GM19035 (cell line): ENCODE measurements at regions not wholly inside any gene's neighbourhood (a gene's known extent, or its start where the extent isn't known, plus 50 kb on each side); places are given as distances from the start of the nearest gene placed in this dataset.

Experiments
- ATAC-seq: cut with Tn5 transposase; IDR thresholded peaks from one replicate; pipeline ENCODE4 v1.9.1; 2021; ENCODE audit not compliant: unreplicated experiment

DNA sequence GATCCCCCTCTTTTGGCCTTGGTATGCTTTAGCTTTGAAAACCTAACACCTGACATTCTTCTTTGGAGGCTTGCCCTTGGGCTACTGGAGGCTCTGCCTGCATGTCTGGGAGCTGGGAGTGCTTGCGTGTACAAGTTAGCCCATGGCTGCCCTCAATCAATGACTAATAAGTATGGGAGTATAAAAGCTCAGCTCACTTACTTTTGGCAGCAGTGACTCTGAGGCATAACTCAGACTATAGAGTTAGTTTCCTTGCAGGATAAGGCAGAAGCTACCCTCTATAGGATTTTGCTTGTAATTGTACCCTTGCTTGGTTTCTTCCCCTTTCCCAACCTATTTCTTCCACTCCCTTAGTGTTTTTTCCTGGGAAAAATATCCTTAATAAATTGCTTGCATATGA is 247.9 kb downstream of the PPP1R2C start:
- ATAC-seq: no peak

DNA sequence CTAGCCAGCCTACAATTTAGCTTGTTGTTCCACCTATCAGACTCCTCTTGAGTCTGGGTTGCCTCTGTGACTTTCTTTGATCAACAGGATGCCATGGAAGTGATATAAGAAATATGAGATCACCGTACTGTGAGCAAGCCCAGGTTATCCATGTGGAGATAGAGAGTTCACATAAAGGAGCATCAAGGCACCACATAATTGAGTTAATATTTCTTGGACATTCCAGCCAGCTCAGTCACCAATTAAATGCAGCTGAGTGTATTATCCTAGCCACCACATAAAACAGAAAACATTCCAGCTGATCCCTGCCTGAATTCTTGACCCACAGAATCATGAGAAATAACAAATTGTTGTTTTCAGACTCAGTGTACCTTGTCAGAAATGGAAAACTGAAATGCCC is 253.6 kb downstream of the PPP1R2C start:
- no peak for ATAC-seq

DNA sequence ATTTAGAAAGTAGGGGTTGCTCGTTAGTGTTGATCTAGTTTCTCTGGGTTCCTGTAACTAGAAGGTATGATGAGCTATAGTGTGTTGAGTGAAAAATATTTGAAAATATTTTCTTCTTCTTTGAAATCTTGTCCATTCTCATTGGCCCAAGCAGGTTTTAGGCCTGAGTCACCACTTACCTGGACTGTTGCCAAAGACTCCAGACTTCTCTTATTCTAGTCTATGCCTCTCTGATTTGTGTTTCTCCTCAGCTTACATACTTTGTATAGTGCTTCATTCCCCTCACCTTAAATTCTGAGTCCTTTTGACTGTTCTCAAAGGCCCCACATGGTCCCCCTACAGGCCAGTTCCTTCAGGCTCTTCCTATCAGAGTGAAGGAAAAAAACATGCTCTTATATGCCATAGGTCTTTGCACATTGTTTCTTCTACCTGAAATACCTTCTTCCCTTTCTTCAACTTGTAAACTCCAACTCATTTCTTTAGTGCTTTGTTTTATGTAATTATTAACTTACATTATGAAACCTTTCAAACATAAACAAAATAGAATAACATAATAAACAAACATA is 258.2 kb downstream of the PPP1R2C start:
- no peak for ATAC-seq

DNA sequence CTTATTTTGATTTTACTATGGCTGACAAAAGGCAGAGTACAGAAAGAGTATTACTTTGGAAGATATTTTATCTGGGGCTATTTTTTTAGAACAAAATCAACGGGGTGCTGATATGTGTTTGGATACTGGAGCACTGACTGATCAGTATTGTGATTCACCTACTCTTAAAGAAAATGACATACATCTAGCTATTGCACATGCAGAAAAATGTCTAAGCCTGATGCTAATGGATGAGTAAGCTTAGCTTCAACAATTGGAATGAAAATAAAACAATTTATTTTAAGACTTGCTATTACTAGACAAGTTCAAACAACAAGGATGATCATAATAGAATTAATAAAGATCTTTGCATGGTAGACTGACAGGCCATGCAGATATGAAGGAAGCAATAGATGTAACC is 262.0 kb downstream of the PPP1R2C start:
- ATAC-seq: no peak

DNA sequence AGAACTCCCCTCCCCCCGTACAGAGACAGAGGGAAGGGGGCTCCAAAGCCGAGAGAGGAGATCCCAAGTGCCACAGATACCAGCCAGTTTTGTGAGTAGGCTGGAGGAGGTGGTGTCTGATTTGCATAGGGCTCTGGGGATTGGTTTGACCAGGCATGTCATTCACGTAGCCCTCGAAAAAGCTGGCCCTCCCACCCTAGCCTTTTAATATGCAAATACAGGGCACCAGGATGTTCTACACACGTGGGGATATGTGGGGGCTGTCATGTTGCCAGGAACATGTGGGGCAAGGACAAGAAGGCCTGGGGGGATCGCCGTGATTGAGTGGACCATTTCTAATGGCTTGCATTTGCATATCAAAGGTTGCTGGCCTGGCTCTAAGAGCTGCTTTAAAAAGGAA is 272.9 kb downstream of the PPP1R2C start:
- no peak for ATAC-seq

DNA sequence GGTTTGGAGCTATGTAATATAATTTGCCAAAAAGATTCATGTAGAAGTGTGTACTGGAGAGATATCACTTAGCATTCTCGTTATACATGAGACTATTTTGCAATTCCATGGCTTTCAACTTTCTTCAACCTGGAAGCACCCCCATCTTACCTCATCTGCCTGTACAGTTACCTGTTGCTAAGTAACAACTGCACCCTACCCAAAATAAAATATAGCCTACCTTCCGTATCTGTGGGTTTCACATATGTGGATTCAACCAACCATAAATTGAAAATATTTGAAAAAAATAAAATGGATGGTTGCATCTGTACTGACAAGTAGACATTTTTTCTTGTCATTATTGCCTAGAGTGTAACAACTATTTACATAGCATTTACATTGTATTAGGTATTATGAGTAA is 278.3 kb downstream of the PPP1R2C start:
- ATAC-seq: no peak

DNA sequence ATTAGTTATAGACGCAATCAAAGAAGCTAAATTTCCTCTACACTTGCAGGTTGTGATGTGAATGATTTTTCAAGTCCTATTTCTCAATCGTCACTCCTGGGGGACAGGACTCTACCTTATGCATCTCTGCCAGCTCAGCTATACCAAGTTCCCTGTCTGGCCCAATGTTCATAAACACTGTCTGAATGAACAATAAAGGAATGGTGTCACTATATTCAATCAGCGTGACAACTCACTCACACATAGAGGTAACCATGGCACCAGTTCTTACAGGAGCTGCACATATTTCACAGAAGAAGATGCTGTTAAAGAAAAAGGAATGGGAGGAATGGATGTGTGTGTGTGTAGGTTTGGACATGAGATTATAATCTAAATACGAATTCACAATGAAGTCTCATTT is 280.6 kb downstream of the PPP1R2C start:
- ATAC-seq: no peak

DNA sequence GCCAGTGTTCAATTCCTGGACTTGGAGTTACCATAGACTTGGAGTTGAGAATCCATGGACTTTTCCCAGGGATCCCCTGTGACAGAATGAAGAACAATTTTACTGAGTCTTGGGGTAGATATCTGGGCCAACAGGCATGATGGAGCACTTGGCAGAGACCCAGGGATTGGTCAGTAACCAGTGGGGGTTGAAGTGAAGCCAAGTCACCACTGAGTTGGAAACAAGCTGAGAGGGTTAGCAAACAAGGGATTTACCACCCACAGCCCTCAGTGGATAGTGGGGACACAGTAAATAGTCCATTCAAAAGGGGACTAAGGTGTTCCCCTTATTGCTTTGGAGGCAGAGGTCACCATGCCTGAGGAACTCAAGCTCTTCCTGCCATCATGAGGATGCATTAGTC is 281.7 kb downstream of the PPP1R2C start:
- no peak for ATAC-seq

DNA sequence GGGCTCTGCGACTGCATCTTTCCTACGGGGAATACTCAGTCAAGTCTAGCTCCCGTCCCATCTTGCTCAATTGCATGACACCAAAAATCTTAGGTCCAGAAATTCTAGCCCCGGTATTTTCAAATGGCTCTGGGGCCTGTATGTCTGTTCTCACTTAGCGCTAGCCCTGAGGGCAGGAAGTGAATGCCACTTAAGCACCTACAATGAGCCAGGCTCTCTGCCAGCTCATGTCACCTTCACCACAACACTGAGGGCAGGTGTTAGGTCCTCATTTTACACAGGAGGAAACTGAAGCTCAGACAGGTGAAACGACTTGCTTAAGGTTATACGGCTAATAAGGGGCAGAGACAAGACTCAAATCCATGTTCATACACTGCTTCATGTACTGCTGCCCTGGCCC is 282.8 kb downstream of the PPP1R2C start:
- no peak for ATAC-seq

DNA sequence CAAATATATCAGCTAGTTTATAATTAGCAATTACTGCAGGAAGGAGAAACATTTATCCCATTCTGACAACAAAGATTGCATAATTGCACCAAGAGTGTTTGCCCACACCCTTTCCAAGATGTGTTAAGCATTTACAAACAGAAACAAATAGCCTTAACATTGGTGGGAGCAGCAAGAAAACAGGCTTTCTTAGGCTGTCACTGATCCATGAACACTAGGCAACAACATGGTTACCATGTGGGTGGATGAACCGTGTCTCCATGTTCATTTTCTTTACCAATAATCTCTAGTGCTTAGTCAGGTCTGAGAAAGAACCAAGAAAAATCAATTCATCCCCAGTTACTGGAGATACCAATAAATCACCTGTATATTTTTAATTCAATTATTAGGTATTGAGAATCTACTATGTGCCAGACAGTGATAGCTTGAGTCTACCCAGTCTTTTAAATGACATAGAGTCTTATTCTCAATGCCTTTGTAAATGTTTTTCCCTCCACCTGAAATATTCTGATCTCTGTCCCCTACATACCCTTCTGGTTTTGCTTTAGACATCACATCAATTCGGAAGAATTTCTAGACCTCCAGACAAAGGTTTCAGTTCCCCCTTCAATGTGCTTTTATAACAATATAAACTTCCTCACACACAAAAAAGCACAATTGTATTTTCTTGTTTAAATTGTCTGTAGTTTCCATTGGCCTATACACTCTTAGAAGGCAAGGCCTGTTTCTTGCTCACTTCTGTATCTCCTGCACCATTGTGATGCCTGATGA is 286.6 kb downstream of the PPP1R2C start:
- ATAC-seq: no peak

DNA sequence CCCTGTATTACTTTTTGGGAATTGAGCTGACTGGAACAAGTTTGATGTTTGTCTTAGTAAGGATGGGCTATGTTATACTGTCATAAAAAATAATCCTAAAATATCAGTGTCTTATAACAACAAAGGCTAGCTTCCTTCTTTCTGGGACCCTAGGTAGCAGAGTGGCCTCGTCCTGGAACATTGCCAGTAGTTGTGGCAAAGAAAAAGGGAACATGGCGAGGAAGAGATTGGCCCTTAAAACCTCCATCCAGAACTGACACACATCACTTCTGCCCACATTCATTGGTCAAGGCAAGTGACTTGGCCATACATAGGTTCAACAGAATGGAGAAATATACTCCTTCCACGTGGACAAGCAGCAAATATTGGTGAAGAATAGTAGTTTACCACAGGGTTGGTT is 287.9 kb downstream of the PPP1R2C start:
- no peak for ATAC-seq

DNA sequence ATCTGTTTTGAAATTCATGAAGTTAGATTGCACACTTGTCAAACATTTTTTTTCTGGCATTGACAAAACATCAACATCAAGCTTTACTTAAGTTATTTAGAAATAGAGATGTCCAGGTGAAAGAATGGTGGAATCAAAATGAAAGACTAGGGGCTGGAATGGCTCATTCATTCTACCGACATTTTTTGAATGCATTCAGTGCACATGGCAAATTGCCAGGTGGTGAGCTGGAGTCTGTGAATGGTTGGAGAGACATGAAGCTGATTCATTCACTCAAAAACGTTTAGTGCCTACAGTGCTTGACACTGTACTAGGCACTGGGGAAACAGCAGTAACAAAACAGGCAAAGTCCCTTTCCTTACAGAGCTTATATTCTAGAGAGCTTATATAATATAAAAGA is 292.4 kb downstream of the PPP1R2C start:
- no peak for ATAC-seq

DNA sequence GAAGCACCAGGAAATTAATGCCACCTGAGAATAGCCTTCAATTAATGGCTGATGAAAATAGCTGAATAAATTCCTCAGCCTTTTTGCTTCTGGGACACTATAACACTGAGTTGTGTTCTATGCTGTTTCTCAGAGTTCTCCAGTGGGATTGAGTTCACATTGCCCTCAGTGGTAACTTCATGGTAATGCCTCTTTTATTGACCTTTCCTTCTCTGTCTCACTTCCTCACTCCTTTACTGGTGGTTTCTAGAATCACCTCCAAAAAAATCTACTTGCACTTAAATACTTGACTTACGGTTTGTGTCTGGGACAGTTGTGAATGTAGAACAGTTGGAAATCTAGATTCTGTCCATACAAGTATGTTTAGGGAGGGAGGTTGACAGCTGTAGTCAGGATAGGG is 293.7 kb downstream of the PPP1R2C start:
- ATAC-seq: no peak

DNA sequence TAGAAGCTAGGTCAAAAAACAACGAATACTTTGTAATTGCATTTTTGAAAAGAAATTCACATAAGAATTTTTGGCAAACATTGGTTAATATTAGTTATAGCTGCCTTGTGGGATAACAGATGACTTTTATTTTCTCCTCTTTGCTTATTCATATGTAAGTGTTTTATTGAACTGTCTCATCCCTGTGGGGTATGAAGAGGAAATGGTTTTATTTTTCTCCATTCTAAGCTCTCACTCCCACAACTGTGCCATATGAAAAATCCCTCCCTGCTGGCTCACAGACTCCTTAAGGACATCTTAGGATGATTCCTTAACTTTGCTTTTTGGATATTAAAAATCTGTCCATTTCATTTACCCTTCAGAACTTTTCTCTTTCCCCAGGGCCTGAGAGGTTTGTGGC is 300.6 kb downstream of the PPP1R2C start:
- no peak for ATAC-seq

DNA sequence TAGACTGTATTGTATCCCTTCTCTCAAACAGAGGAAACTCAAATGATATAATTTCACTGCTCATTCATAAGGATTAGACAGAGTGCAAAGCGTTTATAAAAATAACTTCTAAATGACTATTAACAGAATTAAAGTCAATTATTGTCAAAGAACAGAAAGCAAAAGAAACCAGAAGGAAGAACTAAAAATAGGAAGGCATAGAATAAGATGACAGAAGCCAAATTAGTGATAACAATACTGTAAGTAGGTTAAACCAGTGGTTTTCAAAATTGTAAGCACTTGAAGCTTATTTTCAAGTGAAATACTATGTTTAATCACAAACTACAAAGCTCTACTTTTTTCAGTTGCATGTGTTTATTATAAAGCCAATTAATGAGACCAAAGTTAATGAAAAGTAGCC is 305.2 kb downstream of the PPP1R2C start:
- ATAC-seq: no peak

DNA sequence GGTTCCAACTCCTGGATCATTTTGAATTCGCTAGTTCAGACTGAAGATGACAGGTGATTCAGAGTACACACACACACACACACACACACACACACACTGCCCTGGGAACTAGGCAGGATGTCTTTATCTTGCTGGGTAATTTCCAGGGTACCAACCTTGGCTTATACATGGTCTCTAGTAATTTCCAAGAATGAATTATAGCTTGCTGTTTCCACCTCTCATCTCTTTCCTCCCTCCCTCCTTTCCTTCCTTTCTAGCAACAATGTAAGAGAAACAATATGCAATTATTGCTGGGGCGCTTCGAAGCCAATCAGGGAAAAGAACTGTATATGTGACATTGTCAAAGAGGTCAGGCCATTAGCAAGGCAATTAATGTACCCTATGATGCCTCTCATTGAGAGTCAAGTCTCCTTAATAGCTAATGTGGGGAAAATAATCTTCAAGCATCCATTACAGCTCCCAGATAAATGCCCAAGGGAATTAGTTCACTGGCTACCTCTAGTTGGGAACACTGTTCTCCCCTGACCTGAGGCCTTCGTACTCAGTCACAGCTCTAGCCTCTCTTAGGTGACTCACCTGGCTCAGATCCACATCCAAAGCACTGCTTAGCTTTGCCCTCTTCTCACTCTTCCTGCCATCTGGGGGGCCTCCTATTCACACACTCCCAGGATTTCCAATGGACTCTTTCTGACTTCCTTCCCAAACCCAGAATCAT is 311.5 kb downstream of the PPP1R2C start:
- ATAC-seq: no peak

DNA sequence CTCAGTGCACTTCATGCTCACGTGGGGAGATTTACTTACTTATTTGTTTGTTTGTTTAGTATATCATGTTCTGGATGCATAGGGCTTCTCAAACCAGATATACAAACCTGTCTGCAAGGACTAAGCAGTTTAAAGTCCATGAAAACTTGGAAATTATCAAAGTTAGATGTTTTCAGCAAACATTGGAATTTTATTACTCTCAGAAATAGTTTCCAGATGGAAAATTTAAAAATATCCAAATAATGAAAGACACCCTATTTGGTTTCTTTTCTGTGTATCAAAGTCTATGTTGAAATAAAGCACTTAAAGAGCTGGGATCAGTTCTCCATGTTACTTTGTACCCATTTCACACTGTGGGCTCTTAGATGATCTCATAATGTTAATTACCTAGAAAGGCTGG is 312.1 kb downstream of the PPP1R2C start:
- no peak for ATAC-seq

DNA sequence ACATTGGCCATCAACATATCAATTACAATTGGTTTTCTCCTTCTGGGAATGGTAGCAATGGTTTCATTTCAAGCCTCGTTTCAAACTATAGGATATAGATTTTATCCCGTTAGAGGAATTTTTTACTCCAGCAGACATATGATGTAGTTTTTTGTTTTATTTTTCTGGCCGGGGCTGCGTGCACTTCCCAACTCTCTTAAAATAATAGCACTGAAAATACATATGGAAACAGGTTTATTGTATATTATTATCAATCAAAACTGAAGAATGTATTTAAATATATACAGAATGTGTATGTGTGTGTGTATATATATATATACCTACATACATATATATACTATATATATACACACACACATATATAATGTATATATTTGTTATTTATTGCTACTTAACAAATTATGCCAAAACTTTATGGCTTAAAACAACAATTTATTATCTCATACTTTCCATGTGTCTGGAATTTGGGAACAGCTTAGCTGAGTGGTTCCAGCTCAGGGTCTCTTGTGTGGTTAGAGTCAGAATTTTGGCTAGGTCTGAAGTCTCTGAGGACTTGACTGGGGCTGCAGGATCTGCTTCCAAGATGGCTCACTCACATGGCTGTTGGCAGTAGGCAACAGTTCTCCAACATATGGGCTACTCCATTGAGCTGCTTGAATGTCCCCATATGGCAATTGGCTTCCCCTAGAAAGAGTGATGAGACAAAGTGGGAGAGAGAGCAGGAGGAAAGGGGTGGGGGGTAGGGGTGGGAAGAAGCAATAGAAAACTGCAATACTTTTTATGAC is 314.1 kb downstream of the PPP1R2C start:
- no peak for ATAC-seq

DNA sequence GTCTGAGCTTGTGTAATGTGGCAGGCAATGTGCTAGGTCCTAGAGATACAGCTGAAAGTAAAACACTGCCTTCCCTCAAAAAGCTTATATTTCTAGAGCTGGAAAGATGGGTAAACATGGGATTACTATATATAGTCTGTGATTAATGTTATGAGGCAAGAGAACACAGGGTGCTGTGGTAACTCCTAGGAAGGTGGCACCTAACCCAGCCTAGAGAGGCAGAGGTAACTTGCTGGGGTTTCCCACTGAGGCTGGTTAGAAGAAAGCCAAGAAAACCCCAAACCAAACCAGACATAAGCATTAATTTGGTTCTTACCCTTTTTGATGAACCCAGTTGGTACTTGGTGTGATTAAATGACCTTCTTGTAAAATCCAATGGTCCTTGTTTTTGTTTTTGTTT is 315.0 kb downstream of the PPP1R2C start:
- no peak for ATAC-seq

DNA sequence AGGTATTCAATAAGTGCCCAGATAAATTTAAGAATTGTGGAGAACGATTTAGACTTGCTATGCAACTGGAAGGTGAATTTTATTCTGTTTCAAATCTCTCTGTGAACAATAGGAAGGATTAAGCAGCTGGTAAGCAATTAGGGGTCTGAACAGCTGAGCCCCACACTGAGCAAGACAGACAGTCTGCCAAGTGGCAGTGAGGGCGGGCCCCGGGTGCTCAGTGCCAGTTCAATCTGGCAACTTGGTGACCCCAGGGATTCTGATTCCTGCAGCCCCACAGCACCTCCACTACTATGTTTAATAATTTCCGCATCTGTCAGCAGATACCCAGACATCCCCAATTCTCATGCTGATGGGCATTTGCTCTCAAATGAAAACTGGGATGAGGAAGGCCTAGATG is 317.3 kb downstream of the PPP1R2C start:
- ATAC-seq: no peak

DNA sequence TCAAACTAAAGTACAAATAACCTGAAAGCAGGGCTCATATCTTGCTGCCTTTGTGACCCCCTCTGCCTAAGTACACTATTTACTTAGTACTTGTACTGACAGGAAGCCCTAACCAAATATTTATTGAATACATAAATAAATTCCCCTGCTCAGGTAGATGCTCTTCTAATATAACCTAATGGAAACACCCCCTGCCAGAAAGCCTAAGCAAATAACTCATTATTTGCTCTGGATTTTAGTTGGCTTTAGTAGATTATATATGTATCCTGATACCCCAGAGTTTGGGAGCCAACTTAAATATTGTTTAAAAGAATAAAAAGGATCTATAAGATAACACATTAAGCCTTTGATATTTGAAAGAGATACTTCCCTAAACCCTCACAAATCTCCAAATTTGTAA is 318.2 kb downstream of the PPP1R2C start:
- no peak for ATAC-seq
